HepG2 (cell line): ENCODE measurements at regions not wholly inside any gene's neighbourhood (a gene's known extent, or its start where the extent isn't known, plus 50 kb on each side); places are given as distances from the start of the nearest gene placed in this dataset.

ENCODE experiments used
- FOSL1 ChIP-seq: sonication (generic); formaldehyde crosslinking; IDR thresholded peaks from 2 replicates; pipeline ENCODE4 v1.9.0; 2021; ENCODE audit warnings: missing genetic modification reagents, borderline replicate concordance
- HNRNPL ChIP-seq: fragments of 200-400 bp; formaldehyde crosslinking; IDR thresholded peaks from 2 replicates; pipeline ENCODE4 v1.6.1; 2017; ENCODE audit warnings: mild to moderate bottlenecking, low read depth, low read length
- MEIS1 ChIP-seq: sonication (generic); formaldehyde crosslinking; IDR thresholded peaks from 2 replicates; pipeline ENCODE4 v1.9.0; 2021; ENCODE audit warnings: mild to moderate bottlenecking, missing genetic modification reagents, moderate library complexity, borderline replicate concordance
- POLR2A ChIP-seq, 2 experiments: IDR thresholded peaks; 2 replicates each; pipeline ENCODE4 v1.6.1; 2011; ENCODE audit warnings: low read depth in 2 of 2, low read length in 2 of 2, mild to moderate bottlenecking in 1 of 2, moderate library complexity in 1 of 2; ENCODE audit not compliant: insufficient read depth in 1 of 2
- POLR2G ChIP-seq: fragments of 200-400 bp; formaldehyde crosslinking; IDR thresholded peaks from 2 replicates; pipeline ENCODE4 v1.6.1; 2018; ENCODE audit warnings: mild to moderate bottlenecking, low read depth, low read length, moderate library complexity
- SMC3 ChIP-seq: IDR thresholded peaks from 2 replicates; pipeline ENCODE4 v1.6.1; 2011; ENCODE audit warnings: low read length, improper control_type of control experiment
- ZNF160 ChIP-seq: sonication (generic); formaldehyde crosslinking; IDR thresholded peaks from 2 replicates; pipeline ENCODE4 v1.8.0; 2022; ENCODE audit warnings: mild to moderate bottlenecking, inconsistent platforms, missing genetic modification reagents
- ZNF629 ChIP-seq: sonication (generic); formaldehyde crosslinking; conservative IDR thresholded peaks from 2 replicates; pipeline ENCODE4 v1.5.0; 2020; ENCODE audit warnings: missing genetic modification reagents
- TF ChIP-seq, protein P1 (sequence below): sonication (generic); formaldehyde crosslinking; IDR thresholded peaks from 2 replicates; pipeline ENCODE4 v1.5.0; 2020; ENCODE audit warnings: mild to moderate bottlenecking, missing genetic modification reagents, moderate library complexity
- TF ChIP-seq, protein P2 (sequence below): sonication (generic); formaldehyde crosslinking; IDR thresholded peaks from 2 replicates; pipeline ENCODE4 v1.4.0; 2020; ENCODE audit warnings: missing genetic modification reagents

DNA sequence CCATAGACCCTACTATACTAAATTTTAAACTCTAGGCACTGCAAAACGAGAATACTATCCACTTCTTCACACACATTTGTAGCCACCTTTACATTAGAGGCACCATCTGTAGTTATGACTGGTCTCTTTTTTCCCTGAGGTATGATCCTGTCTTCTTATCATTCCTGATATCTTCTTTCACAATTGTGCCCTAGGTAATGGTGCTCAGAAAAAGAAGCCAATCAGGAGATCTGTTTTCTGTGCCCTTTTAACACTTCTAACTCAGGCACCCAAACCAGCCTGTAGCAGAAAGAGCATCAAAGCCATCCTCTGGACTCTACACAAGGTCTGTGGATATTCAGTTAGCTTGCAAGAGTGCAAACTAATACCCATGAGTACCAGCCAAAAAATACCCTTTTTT, 149.7 kb upstream of the SGK1 start:
- TF ChIP-seq, protein P1, sequence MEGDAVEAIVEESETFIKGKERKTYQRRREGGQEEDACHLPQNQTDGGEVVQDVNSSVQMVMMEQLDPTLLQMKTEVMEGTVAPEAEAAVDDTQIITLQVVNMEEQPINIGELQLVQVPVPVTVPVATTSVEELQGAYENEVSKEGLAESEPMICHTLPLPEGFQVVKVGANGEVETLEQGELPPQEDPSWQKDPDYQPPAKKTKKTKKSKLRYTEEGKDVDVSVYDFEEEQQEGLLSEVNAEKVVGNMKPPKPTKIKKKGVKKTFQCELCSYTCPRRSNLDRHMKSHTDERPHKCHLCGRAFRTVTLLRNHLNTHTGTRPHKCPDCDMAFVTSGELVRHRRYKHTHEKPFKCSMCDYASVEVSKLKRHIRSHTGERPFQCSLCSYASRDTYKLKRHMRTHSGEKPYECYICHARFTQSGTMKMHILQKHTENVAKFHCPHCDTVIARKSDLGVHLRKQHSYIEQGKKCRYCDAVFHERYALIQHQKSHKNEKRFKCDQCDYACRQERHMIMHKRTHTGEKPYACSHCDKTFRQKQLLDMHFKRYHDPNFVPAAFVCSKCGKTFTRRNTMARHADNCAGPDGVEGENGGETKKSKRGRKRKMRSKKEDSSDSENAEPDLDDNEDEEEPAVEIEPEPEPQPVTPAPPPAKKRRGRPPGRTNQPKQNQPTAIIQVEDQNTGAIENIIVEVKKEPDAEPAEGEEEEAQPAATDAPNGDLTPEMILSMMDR (CRISPR knock-in tag) = no peak
- TF ChIP-seq FOSL1 (CRISPR knock-in tag) (no peak), ZNF629 (CRISPR knock-in tag) (no peak), ZNF160 (no peak), MEIS1 (CRISPR knock-in tag) (no peak), SMC3 (no peak), POLR2A (IDR thresholded peaks at IDR 0.05; ENCODE audit: insufficient read depth in 1 of 2, low read depth in 2 of 2, low read length in 2 of 2) (no peak), POLR2G (no peak), HNRNPL (no peak)
- TF ChIP-seq, protein P2, sequence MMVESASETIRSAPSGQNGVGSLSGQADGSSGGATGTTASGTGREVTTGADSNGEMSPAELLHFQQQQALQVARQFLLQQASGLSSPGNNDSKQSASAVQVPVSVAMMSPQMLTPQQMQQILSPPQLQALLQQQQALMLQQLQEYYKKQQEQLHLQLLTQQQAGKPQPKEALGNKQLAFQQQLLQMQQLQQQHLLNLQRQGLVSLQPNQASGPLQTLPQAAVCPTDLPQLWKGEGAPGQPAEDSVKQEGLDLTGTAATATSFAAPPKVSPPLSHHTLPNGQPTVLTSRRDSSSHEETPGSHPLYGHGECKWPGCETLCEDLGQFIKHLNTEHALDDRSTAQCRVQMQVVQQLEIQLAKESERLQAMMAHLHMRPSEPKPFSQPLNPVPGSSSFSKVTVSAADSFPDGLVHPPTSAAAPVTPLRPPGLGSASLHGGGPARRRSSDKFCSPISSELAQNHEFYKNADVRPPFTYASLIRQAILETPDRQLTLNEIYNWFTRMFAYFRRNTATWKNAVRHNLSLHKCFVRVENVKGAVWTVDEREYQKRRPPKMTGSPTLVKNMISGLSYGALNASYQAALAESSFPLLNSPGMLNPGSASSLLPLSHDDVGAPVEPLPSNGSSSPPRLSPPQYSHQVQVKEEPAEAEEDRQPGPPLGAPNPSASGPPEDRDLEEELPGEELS = no peak
